DMS153 (cell line): ENCODE measurements at regions not wholly inside any gene's neighbourhood (a gene's known extent, or its start where the extent isn't known, plus 50 kb on each side); places are given as distances from the start of the nearest gene placed in this dataset.

Experiments used
- DNase-seq: peaks from one replicate; lab custom pipeline; 2025; lab: John Stamatoyannopoulos, UW

GRCh38 chr2:180735799-180736198 is 244.6 kb upstream of the UBE2E3 start:
- no peak for DNase-seq

- DNase-seq: no peak
These were observed 246.0 kb upstream of the UBE2E3 start for GRCh38 chr2:180734382-180734781.

GRCh38 chr2:180733330-180733729 is 247.1 kb upstream of the UBE2E3 start:
- DNase-seq: no peak

GRCh38 chr2:180732337-180732736 is 248.1 kb upstream of the UBE2E3 start:
- no peak for DNase-seq

GRCh38 chr2:180730976-180731375 is 249.4 kb upstream of the UBE2E3 start:
- DNase-seq: no peak

GRCh38 chr2:180728928-180729559 is 251.4 kb upstream of the UBE2E3 start:
- no peak for DNase-seq

GRCh38 chr2:180723712-180724111 is 256.7 kb upstream of the UBE2E3 start:
- no peak for DNase-seq

GRCh38 chr2:180722551-180723239 is 257.7 kb upstream of the UBE2E3 start:
- DNase-seq: no peak

- no peak for DNase-seq
These were observed 259.6 kb upstream of the UBE2E3 start for GRCh38 chr2:180720829-180721228.

GRCh38 chr2:180717588-180717987 is 262.8 kb upstream of the UBE2E3 start:
- no peak for DNase-seq

- DNase-seq: no peak
These were observed 263.9 kb upstream of the UBE2E3 start for GRCh38 chr2:180716186-180717180.

- peak; percentile 82 for DNase-seq
These were observed 265.4 kb upstream of the UBE2E3 start for GRCh38 chr2:180715044-180715443.

- no peak for DNase-seq
These were observed 270.8 kb upstream of the UBE2E3 start for GRCh38 chr2:180709392-180710145.

GRCh38 chr2:180707884-180708205 is 272.6 kb upstream of the UBE2E3 start:
- peak; percentile 68 for DNase-seq

- no peak for DNase-seq
These were observed 273.1 kb upstream of the UBE2E3 start for GRCh38 chr2:180707175-180707883.

- no peak for DNase-seq
These were observed 273.7 kb upstream of the UBE2E3 start for GRCh38 chr2:180706694-180707093.

GRCh38 chr2:180705551-180705950 is 274.9 kb upstream of the UBE2E3 start:
- peak; percentile 16 for DNase-seq

GRCh38 chr2:180705122-180705521 is 275.3 kb upstream of the UBE2E3 start:
- no peak for DNase-seq

- no peak for DNase-seq
These were observed 280.6 kb upstream of the UBE2E3 start for GRCh38 chr2:180699657-180700361.

- no peak for DNase-seq
These were observed 281.7 kb upstream of the UBE2E3 start for GRCh38 chr2:180698668-180699067.
